Stimulated activated CD4-positive, alpha-beta T cell treated with anti-CD3 and anti-CD28 coated beads, Interleukin-2, amount 100 ng/mL, for 48 hours (primary cell): ENCODE measurements at regions not wholly inside any gene's neighbourhood (a gene's known extent, or its start where the extent isn't known, plus 50 kb on each side); places are given as distances from the start of the nearest gene placed in this dataset.
"Not testable (repeated sequence)": the region's sequence is repeated elsewhere in the genome, so short reads cannot be mapped to it uniquely, and the experiment has no call there.

Experiments
- DNase-seq, 2 donors: peaks; one replicate each; pipeline ENCODE4 v3.0.0-alpha.2; 2020

- DNase-seq, result no peak
Observed at GRCh38 chr16:87043231-87044031, 273.8 kb downstream of the C16orf95 start.

DNA sequence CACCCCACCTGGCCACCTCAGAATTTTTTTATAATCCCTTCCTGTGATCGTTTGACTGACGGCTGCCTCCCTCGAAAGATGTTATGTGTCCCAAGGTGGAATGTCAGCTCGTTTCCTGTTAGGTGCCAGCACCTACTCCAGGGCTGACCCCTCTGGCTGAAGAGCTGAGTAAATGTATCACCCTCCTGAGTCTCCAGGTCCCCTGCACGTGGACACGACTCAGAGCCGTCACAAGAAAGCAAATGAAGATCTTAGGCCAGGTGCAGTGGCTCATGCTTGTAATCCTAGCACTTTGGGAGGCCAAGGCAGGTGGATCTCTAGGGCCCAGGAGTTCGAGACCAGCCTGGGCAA lies 273.2 kb downstream of the C16orf95 start:
- DNase-seq, result no peak

DNA sequence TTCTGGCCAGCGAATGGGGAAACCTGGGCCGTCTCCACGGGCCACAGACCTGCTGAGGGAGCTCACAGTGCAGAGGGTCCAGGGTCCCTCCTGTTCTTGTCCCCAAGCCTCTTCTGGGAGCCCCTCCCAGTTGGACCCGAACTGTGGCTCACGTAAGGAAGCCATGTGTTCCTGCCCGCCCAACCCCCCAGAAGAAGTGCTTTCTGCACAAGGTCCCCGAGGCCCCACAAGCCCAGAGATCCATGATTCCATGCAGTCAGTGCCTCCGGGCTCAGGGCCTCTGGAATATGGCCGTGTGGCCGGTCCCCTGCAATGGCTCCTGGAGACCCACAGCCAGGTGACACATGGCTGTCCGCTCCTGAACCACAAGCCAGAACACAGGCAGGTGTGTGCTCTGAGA lies 272.4 kb downstream of the C16orf95 start:
- no peak for DNase-seq

- DNase-seq, result no peak
Observed at GRCh38 chr16:87045466-87046216, 271.6 kb downstream of the C16orf95 start.

- DNase-seq, result no peak
Observed at GRCh38 chr16:87046235-87046634, 271.0 kb downstream of the C16orf95 start.

DNA sequence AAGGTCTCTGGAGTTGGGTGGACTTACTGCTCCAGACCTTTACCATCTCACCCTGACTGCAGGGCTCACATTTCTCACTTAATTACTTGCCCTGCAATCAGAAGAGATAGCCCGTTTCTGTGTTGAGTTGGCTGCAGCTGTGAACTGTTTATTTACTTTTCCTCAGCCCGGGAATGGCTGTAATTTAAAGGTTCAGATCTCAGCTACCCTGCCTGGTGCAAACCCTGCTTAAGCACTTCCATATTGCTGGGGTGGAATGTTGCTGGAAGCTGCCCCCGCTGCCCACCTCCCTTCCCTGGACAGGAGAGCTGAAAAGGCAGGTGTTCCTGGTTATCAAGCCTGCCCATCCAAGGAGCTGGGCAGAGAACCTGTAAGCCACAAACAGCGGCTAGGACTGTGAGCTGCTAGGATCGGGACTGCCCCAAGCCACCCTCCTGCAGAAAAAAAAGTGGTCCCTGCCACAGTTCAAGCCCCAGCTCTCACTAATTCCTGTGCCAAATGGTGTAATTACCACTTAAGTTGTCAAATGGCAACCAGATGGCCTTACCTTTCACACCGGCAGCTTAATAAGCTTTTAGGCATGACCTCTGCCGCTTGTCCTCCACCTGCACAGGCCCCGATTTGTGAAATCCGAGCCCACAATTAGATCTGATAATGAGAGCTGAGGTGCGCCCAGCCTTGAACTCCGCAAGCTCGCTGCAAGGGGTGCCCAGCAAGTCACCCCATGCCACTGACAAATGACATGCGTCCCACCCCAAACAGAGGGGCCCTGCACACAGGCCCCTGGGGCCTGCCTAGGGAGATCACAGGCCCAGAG lies 269.8 kb downstream of the C16orf95 start:
- no peak for DNase-seq

DNA sequence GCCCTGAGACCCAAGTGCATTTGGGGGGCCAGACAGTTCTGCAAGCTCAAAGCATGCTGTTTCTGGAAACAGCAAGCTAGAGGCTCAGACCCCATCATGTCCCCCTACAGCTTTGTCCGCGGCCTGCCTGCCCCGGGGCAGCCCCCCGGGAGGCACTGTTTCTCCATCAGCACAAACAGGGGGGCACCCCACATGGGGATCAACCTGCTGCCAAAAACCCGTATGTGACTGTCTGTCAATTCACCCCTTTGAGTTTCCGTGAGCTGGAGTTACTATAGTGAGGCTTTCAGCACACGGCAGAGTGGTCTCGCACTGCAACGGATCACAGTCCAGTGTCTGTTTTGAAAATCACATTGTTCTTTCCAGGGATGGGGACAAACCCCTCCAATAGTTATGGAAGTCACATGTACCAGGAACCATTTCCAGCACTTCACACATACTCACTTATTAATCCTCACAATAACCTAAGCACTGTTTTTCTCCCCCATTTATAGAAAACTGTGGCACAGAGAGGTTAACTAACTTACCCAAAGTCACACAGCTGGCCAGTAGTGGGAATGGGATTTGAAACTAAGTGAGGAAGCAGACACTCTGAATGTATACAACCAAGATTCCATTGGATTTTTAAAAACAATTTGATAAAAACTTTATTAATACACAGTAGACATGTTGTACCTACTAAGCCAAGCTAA lies 269.0 kb downstream of the C16orf95 start:
- DNase-seq, result no peak

DNA sequence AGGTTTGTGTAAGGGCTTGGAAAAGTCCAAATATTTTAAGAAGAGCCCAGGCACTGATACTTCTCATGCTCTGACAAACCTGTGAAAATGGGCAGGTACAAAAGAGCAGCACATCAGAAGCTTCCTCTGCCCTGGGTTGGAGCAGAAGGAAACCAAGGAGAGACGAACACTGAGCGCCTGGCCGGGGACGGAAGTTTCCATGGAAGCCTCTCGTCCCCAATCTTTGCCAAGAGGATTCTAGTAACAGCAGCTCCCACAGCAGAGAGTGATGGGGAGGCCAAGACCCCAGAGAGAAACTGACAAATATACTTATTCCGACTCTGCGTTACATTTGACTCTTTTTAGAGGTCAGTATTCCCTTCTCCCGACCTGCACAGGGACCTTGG lies 268.5 kb downstream of the C16orf95 start:
- no peak for DNase-seq

DNA sequence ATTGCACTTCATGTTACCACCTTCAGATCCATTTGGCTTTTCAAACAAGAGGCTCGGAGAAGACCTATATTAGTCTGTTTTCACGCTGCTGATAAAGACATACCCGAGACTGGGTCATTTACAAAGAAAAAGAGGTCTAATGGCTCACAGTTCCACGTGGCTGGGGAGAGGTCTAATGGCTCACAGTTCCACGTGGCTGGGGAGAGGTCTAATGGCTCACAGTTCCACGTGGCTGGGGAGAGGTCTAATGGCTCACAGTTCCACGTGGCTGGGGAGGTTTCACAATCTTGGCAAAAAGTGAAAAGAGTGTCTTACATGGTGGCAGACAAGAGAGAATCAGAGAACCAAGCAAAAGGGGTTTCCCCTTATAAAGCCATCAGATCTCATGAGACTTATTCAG lies 268.0 kb downstream of the C16orf95 start:
- not testable (repeated sequence) for DNase-seq

DNA sequence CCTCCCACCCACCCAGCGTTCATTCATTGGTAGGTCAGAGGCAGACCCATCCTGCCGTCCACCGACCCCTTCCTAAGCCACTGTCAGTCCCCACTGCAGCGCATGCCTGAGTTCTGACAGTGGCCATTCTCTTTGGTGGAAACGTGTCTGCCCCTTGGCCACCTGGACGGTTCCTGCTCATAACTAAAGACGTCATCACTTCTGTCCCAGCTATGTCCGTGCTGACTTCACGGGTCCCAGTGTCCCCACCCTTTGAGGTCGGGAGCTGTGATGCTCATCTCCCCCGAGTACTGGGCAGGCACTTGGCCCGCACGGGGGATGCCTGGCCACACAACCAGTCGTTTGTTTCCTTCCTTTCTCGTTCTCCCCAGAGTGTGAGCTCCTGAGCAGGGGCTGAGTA lies 267.1 kb downstream of the C16orf95 start:
- DNase-seq, result no peak

GRCh38 chr16:87051526-87052320 lies 265.5 kb downstream of the C16orf95 start:
- DNase-seq, result no peak

GRCh38 chr16:87052506-87052905 lies 264.7 kb downstream of the C16orf95 start:
- DNase-seq, result no peak

GRCh38 chr16:87053016-87053982 lies 263.9 kb downstream of the C16orf95 start:
- no peak for DNase-seq

- no peak for DNase-seq
Observed at GRCh38 chr16:87054154-87054553, 263.0 kb downstream of the C16orf95 start.

DNA sequence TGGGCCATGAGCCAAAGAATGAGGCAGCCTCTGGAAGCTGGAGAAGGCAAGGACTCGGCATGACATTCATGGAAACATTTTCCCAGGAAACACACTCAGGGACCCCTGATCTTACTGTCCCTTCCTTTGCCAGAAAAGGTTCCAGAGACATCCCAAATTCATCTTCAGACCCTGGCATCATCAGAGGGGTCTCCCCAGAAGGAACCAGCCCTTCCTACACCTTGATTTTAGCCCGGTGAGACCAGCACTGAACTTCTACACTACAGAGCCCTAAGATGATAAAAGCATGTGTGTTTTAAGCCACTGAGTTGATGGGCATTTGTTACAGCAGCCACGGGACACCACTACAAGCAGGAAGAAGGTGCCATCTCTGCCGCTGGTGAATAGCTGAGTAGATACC lies 262.3 kb downstream of the C16orf95 start:
- no peak for DNase-seq

DNA sequence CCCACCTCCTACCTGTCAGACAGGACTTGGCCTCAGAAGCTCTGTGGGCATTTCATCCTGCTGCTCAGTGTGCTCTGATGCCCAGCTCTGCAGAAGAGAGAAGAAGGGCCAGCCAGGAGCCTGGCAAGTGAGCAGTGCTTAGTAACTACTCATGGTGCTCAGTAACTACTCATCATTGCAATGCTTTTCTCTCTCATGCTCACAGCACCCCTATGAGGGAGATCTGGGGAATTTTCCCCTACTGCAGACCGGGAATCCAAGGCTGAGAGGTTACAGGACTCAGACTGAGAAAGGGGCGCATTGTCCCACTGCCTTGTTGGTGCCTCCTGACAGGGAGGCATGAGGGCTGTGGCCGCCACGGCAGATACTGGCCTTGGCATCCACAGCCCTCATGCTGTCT lies 261.1 kb downstream of the C16orf95 start:
- DNase-seq, result no peak

DNA sequence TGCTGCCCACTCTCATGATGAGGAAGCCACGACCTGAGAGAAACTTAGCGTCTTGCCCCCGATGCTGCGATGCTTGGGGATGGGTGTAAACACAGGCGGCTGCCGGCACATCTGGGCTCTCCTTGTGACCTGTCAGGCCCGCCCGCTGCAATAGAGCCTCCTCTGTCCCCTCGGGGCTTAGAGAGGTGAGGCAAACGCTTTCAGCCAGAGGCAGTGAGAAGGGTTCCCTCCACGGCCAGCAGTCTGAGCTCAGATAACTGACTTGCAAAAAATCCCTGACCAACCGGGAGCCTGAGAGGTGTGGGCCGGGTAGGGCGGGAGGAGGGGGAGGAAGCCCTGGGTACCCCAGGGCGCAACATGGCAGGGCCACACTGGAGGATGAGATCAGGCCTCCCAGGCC lies 260.6 kb downstream of the C16orf95 start:
- no peak for DNase-seq

- DNase-seq, result no peak
Observed at GRCh38 chr16:87057211-87057881, 259.8 kb downstream of the C16orf95 start.

GRCh38 chr16:87057951-87058560 lies 259.1 kb downstream of the C16orf95 start:
- no peak for DNase-seq

GRCh38 chr16:87058728-87059250 lies 258.4 kb downstream of the C16orf95 start:
- no peak for DNase-seq
